Progenitor cell of endocrine pancreas (in vitro differentiated cells): ENCODE measurements at regions not wholly inside any gene's neighbourhood (a gene's known extent, or its start where the extent isn't known, plus 50 kb on each side); places are given as distances from the start of the nearest gene placed in this dataset.

Source experiments
- DNase-seq: peaks from one replicate; pipeline ENCODE4 v3.0.0; 2021; ENCODE audit warnings: low spot score; ENCODE audit not compliant: unreplicated experiment
- H3K27ac Mint-ChIP-seq: 2 replicates; pipeline ENCODE4 v1.8.0; 2021; ENCODE audit warnings: mild to moderate bottlenecking, moderate library complexity, mixed read lengths
- H3K27me3 Mint-ChIP-seq: 2 replicates; pipeline ENCODE4 v1.8.0; 2021; ENCODE audit warnings: mixed read lengths
- H3K36me3 Mint-ChIP-seq: 2 replicates; pipeline ENCODE4 v1.8.0; 2022; ENCODE audit warnings: mixed read lengths; ENCODE audit not compliant: insufficient read depth
- H3K4me1 Mint-ChIP-seq: 2 replicates; pipeline ENCODE4 v1.8.0; 2021; ENCODE audit warnings: low read depth, mixed read lengths
- H3K4me3 Mint-ChIP-seq: 2 replicates; pipeline ENCODE4 v1.8.0; 2021; ENCODE audit warnings: low read depth, mild to moderate bottlenecking, moderate library complexity, mixed read lengths
- H3K9me3 Mint-ChIP-seq: 2 replicates; pipeline ENCODE4 v1.8.0; 2021; ENCODE audit warnings: low read depth, mixed read lengths
- CTCF ChIP-seq: fragments of 200-600 bp; sonication (generic); IDR thresholded peaks from one replicate; pipeline ENCODE4 v1.5.0; 2021; ENCODE audit warnings: antibody characterized with exemption, mild to moderate bottlenecking; ENCODE audit not compliant: unreplicated experiment

- H3K4me1 Mint-ChIP-seq, result no peaks in the 10 kb centered on the region
- H3K27ac Mint-ChIP-seq, result no peak overlapping the region
- no peak for TF ChIP-seq CTCF
- H3K36me3 Mint-ChIP-seq, result no peaks in the 10 kb centered on the region
- no peak overlapping the region for H3K4me3 Mint-ChIP-seq
- no peaks in the 10 kb centered on the region for H3K9me3 Mint-ChIP-seq
- H3K27me3 Mint-ChIP-seq, result peaks cover 24% of the 10 kb centered on the region
- DNase-seq, result no peak
Measured at GRCh38 chr10:130621231-130621775, 485.1 kb downstream of the GLRX3 start.

- Mint-ChIP-seq H3K4me1 (peaks cover 8% of the 10 kb centered on the region), H3K27me3 (peaks cover 16% of the 10 kb centered on the region), H3K4me3 (no peak overlapping the region), H3K27ac (no peak overlapping the region), H3K9me3 (no peaks in the 10 kb centered on the region), H3K36me3 (no peaks in the 10 kb centered on the region)
- DNase-seq, result no peak
- no peak for TF ChIP-seq CTCF
Measured at GRCh38 chr10:130623680-130624267, 487.6 kb downstream of the GLRX3 start.

- Mint-ChIP-seq H3K27me3 (peaks cover 7% of the 10 kb centered on the region), H3K27ac (no peak overlapping the region), H3K9me3 (no peaks in the 10 kb centered on the region), H3K4me1 (peaks cover 8% of the 10 kb centered on the region), H3K36me3 (no peaks in the 10 kb centered on the region), H3K4me3 (no peak overlapping the region)
- no peak for TF ChIP-seq CTCF
- DNase-seq, result no peak
Measured at GRCh38 chr10:130627346-130628045, 491.3 kb downstream of the GLRX3 start.

- no peak overlapping the region for H3K27ac Mint-ChIP-seq
- TF ChIP-seq CTCF, result no peak
- DNase-seq, result no peak
- H3K27me3 Mint-ChIP-seq, result peaks cover 14% of the 10 kb centered on the region
- peaks cover 8% of the 10 kb centered on the region for H3K4me1 Mint-ChIP-seq
- no peaks in the 10 kb centered on the region for H3K9me3 Mint-ChIP-seq
- H3K4me3 Mint-ChIP-seq, result no peak overlapping the region
- no peaks in the 10 kb centered on the region for H3K36me3 Mint-ChIP-seq
Measured at GRCh38 chr10:130630135-130630534, 493.9 kb downstream of the GLRX3 start.

GRCh38 chr10:130631142-130632096 is 495.2 kb downstream of the GLRX3 start:
- no peaks in the 10 kb centered on the region for H3K9me3 Mint-ChIP-seq
- no peak overlapping the region for H3K4me3 Mint-ChIP-seq
- peaks cover 8% of the 10 kb centered on the region for H3K4me1 Mint-ChIP-seq
- no peak for TF ChIP-seq CTCF
- H3K27ac Mint-ChIP-seq, result no peak overlapping the region
- H3K27me3 Mint-ChIP-seq, result peaks cover 26% of the 10 kb centered on the region
- H3K36me3 Mint-ChIP-seq, result no peaks in the 10 kb centered on the region
- DNase-seq, result no peak
